ENCODE measurements at regions not wholly inside any gene's neighbourhood (a gene's known extent, or its start where the extent isn't known, plus 50 kb on each side); places are given as distances from the start of the nearest gene placed in this dataset.

- no peak for DNase-seq
- Histone ChIP-seq H3K36me3 (ENCODE audit: control insufficient read depth in 2 of 3, insufficient read depth in 3 of 3, low read length in 3 of 3) (no peaks in the 10 kb centered on the region), H3K27ac (ENCODE audit: low read depth in 2 of 2, low read length in 2 of 2) (no peak overlapping the region), H3K4me1 (ENCODE audit: control insufficient read depth in 2 of 3, insufficient read depth in 2 of 3, low read depth in 1 of 3, low read length in 3 of 3) (peaks cover 0 to 2% (median 0%) of the 10 kb centered on the region in 3 donors), H3K9me3 (ENCODE audit: control insufficient read depth in 2 of 3, insufficient read depth in 1 of 3, low read length in 3 of 3) (no peaks in the 10 kb centered on the region), H3K9ac (ENCODE audit: low read length in 3 of 3) (no peak overlapping the region), H3K27me3 (ENCODE audit: control insufficient read depth, insufficient read depth, low read length) (no peaks in the 10 kb centered on the region), H3K4me3 (ENCODE audit: low read length in 3 of 3) (no peak overlapping the region)
- no peak for FAIRE-seq
- no peak for TF ChIP-seq CTCF (IDR thresholded peaks at IDR 0.05; ENCODE audit: borderline replicate concordance, extremely low read depth, insufficient read depth)
- intact Hi-C loops (cut with DNase I), result no loop called here
Observed at GRCh38 chr17:31688701-31689100, 170.3 kb downstream of the COPRS start.

- intact Hi-C loops (cut with DNase I), result no loop called here
- TF ChIP-seq CTCF (IDR thresholded peaks at IDR 0.05; ENCODE audit: borderline replicate concordance, extremely low read depth, insufficient read depth), result no peak
- no peaks in the 10 kb centered on the region for H3K4me1 ChIP-seq (ENCODE audit: control insufficient read depth in 2 of 3, insufficient read depth in 2 of 3, low read depth in 1 of 3, low read length in 3 of 3)
- no peak overlapping the region for H3K4me3 ChIP-seq (ENCODE audit: low read length in 3 of 3)
- no peak overlapping the region for H3K27ac ChIP-seq (ENCODE audit: low read depth in 2 of 2, low read length in 2 of 2)
- H3K9me3 ChIP-seq (ENCODE audit: control insufficient read depth in 2 of 3, insufficient read depth in 1 of 3, low read length in 3 of 3), result no peaks in the 10 kb centered on the region
- no peaks in the 10 kb centered on the region for H3K36me3 ChIP-seq (ENCODE audit: control insufficient read depth in 2 of 3, insufficient read depth in 3 of 3, low read length in 3 of 3)
- H3K27me3 ChIP-seq (ENCODE audit: control insufficient read depth, insufficient read depth, low read length), result no peaks in the 10 kb centered on the region
- FAIRE-seq (no peak), DNase-seq (no peak)
- H3K9ac ChIP-seq (ENCODE audit: low read length in 3 of 3), result no peak overlapping the region
Observed at GRCh38 chr17:31687505-31688126, 171.4 kb downstream of the COPRS start.

GRCh38 chr17:31686495-31686894 lies 172.5 kb downstream of the COPRS start:
- no peak overlapping the region for H3K27ac ChIP-seq (ENCODE audit: low read depth in 2 of 2, low read length in 2 of 2)
- H3K36me3 ChIP-seq (ENCODE audit: control insufficient read depth in 2 of 3, insufficient read depth in 3 of 3, low read length in 3 of 3), result no peaks in the 10 kb centered on the region
- no peak for TF ChIP-seq CTCF (IDR thresholded peaks at IDR 0.05; ENCODE audit: borderline replicate concordance, extremely low read depth, insufficient read depth)
- no peaks in the 10 kb centered on the region for H3K4me1 ChIP-seq (ENCODE audit: control insufficient read depth in 2 of 3, insufficient read depth in 2 of 3, low read depth in 1 of 3, low read length in 3 of 3)
- H3K9me3 ChIP-seq (ENCODE audit: control insufficient read depth in 2 of 3, insufficient read depth in 1 of 3, low read length in 3 of 3), result no peaks in the 10 kb centered on the region
- no peak overlapping the region for H3K9ac ChIP-seq (ENCODE audit: low read length in 3 of 3)
- H3K4me3 ChIP-seq (ENCODE audit: low read length in 3 of 3), result no peak overlapping the region
- FAIRE-seq (no peak), DNase-seq (no peak)
- no peaks in the 10 kb centered on the region for H3K27me3 ChIP-seq (ENCODE audit: control insufficient read depth, insufficient read depth, low read length)
- intact Hi-C loops (cut with DNase I), result no loop called here

GRCh38 chr17:31684901-31685300 lies 174.1 kb downstream of the COPRS start:
- FAIRE-seq (no peak), DNase-seq (no peak)
- intact Hi-C loops (cut with DNase I), result no loop called here
- no peak overlapping the region for H3K27ac ChIP-seq (ENCODE audit: low read depth in 2 of 2, low read length in 2 of 2)
- H3K36me3 ChIP-seq (ENCODE audit: control insufficient read depth in 2 of 3, insufficient read depth in 3 of 3, low read length in 3 of 3), result no peaks in the 10 kb centered on the region
- no peaks in the 10 kb centered on the region for H3K4me1 ChIP-seq (ENCODE audit: control insufficient read depth in 2 of 3, insufficient read depth in 2 of 3, low read depth in 1 of 3, low read length in 3 of 3)
- TF ChIP-seq CTCF (IDR thresholded peaks at IDR 0.05; ENCODE audit: borderline replicate concordance, extremely low read depth, insufficient read depth), result no peak
- H3K9me3 ChIP-seq (ENCODE audit: control insufficient read depth in 2 of 3, insufficient read depth in 1 of 3, low read length in 3 of 3), result no peaks in the 10 kb centered on the region
- H3K4me3 ChIP-seq (ENCODE audit: low read length in 3 of 3), result no peak overlapping the region
- no peak overlapping the region for H3K9ac ChIP-seq (ENCODE audit: low read length in 3 of 3)
- no peaks in the 10 kb centered on the region for H3K27me3 ChIP-seq (ENCODE audit: control insufficient read depth, insufficient read depth, low read length)
